SK-N-SH (cell line): ENCODE measurements at regions not wholly inside any gene's neighbourhood (a gene's known extent, or its start where the extent isn't known, plus 50 kb on each side); places are given as distances from the start of the nearest gene placed in this dataset.

Experiments used
- CTCF ChIA-PET: fragments of 300-600, 350-600 bp; formaldehyde crosslinking; extraction: SDS; loops from one replicate; lab custom pipeline; 2021; lab: Yijun Ruan, JAX
- POLR2A ChIA-PET: fragments of 350-600 bp; sonication (Branson Sonifier 250); formaldehyde crosslinking; extraction: SDS; loops from one replicate; lab custom pipeline; 2020; ENCODE audit warnings: antibody characterized with exemption, inconsistent platforms; lab: Yijun Ruan, JAX
- DNase-seq: peaks from one replicate; pipeline ENCODE4 v3.0.0; 2012
- H2AFZ ChIP-seq: fragments of 200-600 bp; sonication (generic); 2 replicates; pipeline ENCODE4 v1.8.1; 2016; ENCODE audit warnings: antibody characterized with exemption, mild to moderate bottlenecking, low read depth
- H3F3A ChIP-seq: fragments of 200-600 bp; sonication (generic); replicated peaks from 2 replicates; pipeline ENCODE3; 2016; ENCODE audit warnings: antibody characterized with exemption, mild to moderate bottlenecking; ENCODE audit not compliant: insufficient read depth
- H3K27ac ChIP-seq, 2 experiments: fragments of 200-500 bp in 1 of 2; fragments of 200-600 bp in 1 of 2; sonication (Bioruptor generic) in 1 of 2; sonication (generic), shearing (Covaris generic) in 1 of 2; 2 replicates each; pipeline versions ENCODE4 v1.5.1 to v1.6.1; 2014 to 2016; ENCODE audit warnings: low read depth in 2 of 2, inconsistent platforms in 1 of 2, low read length in 1 of 2, mild to moderate bottlenecking in 1 of 2, mixed read lengths in 1 of 2
- H3K27me3 ChIP-seq: fragments of 200-600 bp; sonication (generic), shearing (Covaris generic); 2 replicates; pipeline ENCODE4 v1.6.1; 2016; ENCODE audit warnings: mixed run types; ENCODE audit not compliant: insufficient read depth
- H3K36me3 ChIP-seq, 2 experiments: fragments of 200-500 bp in 1 of 2; fragments of 200-600 bp in 1 of 2; sonication (Bioruptor generic) in 1 of 2; sonication (generic) in 1 of 2; replicated peaks in 1 of 2; 2 replicates each; pipeline versions ENCODE3 to v1.5.1; 2014 to 2016; ENCODE audit warnings: low read length in 1 of 2, mild to moderate bottlenecking in 1 of 2; ENCODE audit not compliant: insufficient read depth in 2 of 2, control insufficient read depth in 1 of 2
- H3K4me1 ChIP-seq, 2 experiments: fragments of 200-500 bp in 1 of 2; fragments of 200-600 bp in 1 of 2; sonication (Bioruptor generic) in 1 of 2; sonication (generic), shearing (Covaris generic) in 1 of 2; 2 replicates each; pipeline versions ENCODE4 v1.5.1 to v1.6.1; 2014 to 2016; ENCODE audit warnings: low read depth in 1 of 2, low read length in 1 of 2, mixed run types in 1 of 2; ENCODE audit not compliant: insufficient read depth in 2 of 2, control insufficient read depth in 1 of 2
- H3K4me2 ChIP-seq: fragments of 200-600 bp; sonication (generic), shearing (Covaris generic); 2 replicates; pipeline ENCODE4 v1.6.1; 2017; ENCODE audit warnings: mixed run types
- H3K4me3 ChIP-seq, 2 experiments: fragments of 200-500 bp in 1 of 2; fragments of 200-600 bp in 1 of 2; sonication (Bioruptor generic) in 1 of 2; sonication (generic), shearing (Covaris generic) in 1 of 2; 2 replicates each; pipeline versions ENCODE4 v1.5.1 to v1.8.1; 2014 to 2016; ENCODE audit warnings: low read depth in 2 of 2, inconsistent platforms in 1 of 2, low read length in 1 of 2, mild to moderate bottlenecking in 1 of 2, mixed read lengths in 1 of 2, moderate library complexity in 1 of 2
- H3K79me2 ChIP-seq: fragments of 200-600 bp; sonication (generic); 2 replicates; pipeline ENCODE4 v1.8.1; 2017; ENCODE audit warnings: mild to moderate bottlenecking; ENCODE audit not compliant: insufficient read depth
- H3K9ac ChIP-seq: fragments of 200-600 bp; sonication (generic); 2 replicates; pipeline ENCODE4 v1.6.1; 2017; ENCODE audit warnings: mixed run types
- H3K9me2 ChIP-seq: fragments of 200-600 bp; sonication (generic); 2 replicates; pipeline ENCODE4 v1.6.1; 2017; ENCODE audit warnings: mixed run types
- H3K9me3 ChIP-seq: fragments of 200-600 bp; sonication (generic); 2 replicates; pipeline ENCODE4 v1.6.1; 2017; ENCODE audit warnings: mixed run types, mild to moderate bottlenecking, moderate library complexity
- H4K20me1 ChIP-seq: fragments of 200-600 bp; sonication (generic); 2 replicates; pipeline ENCODE4 v1.6.1; 2017; ENCODE audit warnings: mild to moderate bottlenecking, mixed run types; ENCODE audit not compliant: insufficient read depth
- CHD2 ChIP-seq: fragments of 150-350 bp; IDR thresholded peaks from 2 replicates; pipeline ENCODE4 v1.6.1; 2018; ENCODE audit warnings: low read length; ENCODE audit not compliant: partially characterized antibody
- ELF1 ChIP-seq: IDR thresholded peaks from 2 replicates; pipeline ENCODE4 v1.4.0; 2012
- EP300 ChIP-seq, 2 experiments: IDR thresholded peaks; 2 replicates each; pipeline versions ENCODE4 v1.4.0 to v1.6.1; 2012; ENCODE audit warnings: borderline replicate concordance in 1 of 2, low read depth in 1 of 2, low read length in 1 of 2
- EZH2phosphoT487 ChIP-seq: fragments of 200-600 bp; sonication (generic); IDR thresholded peaks from 2 replicates; pipeline ENCODE4 v1.6.1; 2017; ENCODE audit warnings: low read depth, mixed run types, mild to moderate bottlenecking, antibody characterized with exemption, moderate library complexity, borderline replicate concordance
- FOXM1 ChIP-seq: IDR thresholded peaks from 2 replicates; pipeline ENCODE4 v1.4.0; 2012; ENCODE audit warnings: low read depth, mild to moderate bottlenecking
- GABPA ChIP-seq: IDR thresholded peaks from 2 replicates; pipeline ENCODE4 v1.4.0; 2012; ENCODE audit warnings: low read depth, mild to moderate bottlenecking
- MEF2A ChIP-seq: IDR thresholded peaks from 2 replicates; pipeline ENCODE4 v1.4.0; 2012; ENCODE audit warnings: low read depth, borderline replicate concordance
- MXI1 ChIP-seq: IDR thresholded peaks from 2 replicates; pipeline ENCODE4 v1.6.1; 2012; ENCODE audit warnings: mild to moderate bottlenecking, low read depth, low read length, improper control_type of control experiment
- NFIC ChIP-seq: IDR thresholded peaks from 2 replicates; pipeline ENCODE4 v1.4.0; 2012; ENCODE audit warnings: borderline replicate concordance
- NRF1 ChIP-seq: IDR thresholded peaks from 2 replicates; pipeline ENCODE4 v1.6.1; 2012; ENCODE audit warnings: low read depth, mild to moderate bottlenecking, low read length
- RCOR1 ChIP-seq: fragments of 150-350 bp; IDR thresholded peaks from 2 replicates; pipeline ENCODE4 v1.6.1; 2017; ENCODE audit warnings: antibody characterized with exemption, low read length
- REST ChIP-seq: IDR thresholded peaks from 2 replicates; pipeline ENCODE4 v1.6.1; 2012; ENCODE audit warnings: mild to moderate bottlenecking, low read depth, low read length, moderate library complexity
- RFX5 ChIP-seq: IDR thresholded peaks from 2 replicates; pipeline ENCODE4 v1.6.1; 2012; ENCODE audit warnings: mild to moderate bottlenecking, improper control_type of control experiment, low read length
- RXRA ChIP-seq: IDR thresholded peaks from 2 replicates; pipeline ENCODE4 v1.4.0; 2012; ENCODE audit warnings: low read depth, mild to moderate bottlenecking, borderline replicate concordance
- SMC3 ChIP-seq: IDR thresholded peaks from 2 replicates; pipeline ENCODE4 v1.6.1; 2012; ENCODE audit warnings: low read depth, low read length, improper control_type of control experiment
- TCF12 ChIP-seq: IDR thresholded peaks from 2 replicates; pipeline ENCODE4 v1.4.0; 2012
- USF1 ChIP-seq: IDR thresholded peaks from 2 replicates; pipeline ENCODE4 v1.4.0; 2012; ENCODE audit warnings: low read depth, borderline replicate concordance
- ZBTB33 ChIP-seq: IDR thresholded peaks from 2 replicates; pipeline ENCODE4 v1.4.0; 2012; ENCODE audit warnings: low read depth, borderline replicate concordance
- WGBS: methylation state at CpG from one replicate; pipeline ENCODE4 v1.1.6; 2017; ENCODE audit warnings: low lambda C conversion rate; 5-methylcytosine and 5-hydroxymethylcytosine counted together

- CTCF ChIA-PET = interaction anchor here (0.7 to 3.2 kb wide), 4 partner anchors 9 to 1437 kb away, joined by 3 to 12 read pairs (median 4); no protein-coding TSS in a partner anchor
These were observed 147.5 kb upstream of the ID2 start for GRCh38 chr2:8534386-8534728.

More at GRCh38 chr2:8534386-8534728, 147.5 kb upstream of the ID2 start:
- H3K9ac ChIP-seq = no peak overlapping the region
- no peaks in the 10 kb centered on the region for H3K9me3 ChIP-seq
- H3K9me2 ChIP-seq = no peaks in the 10 kb centered on the region
- no peaks in the 10 kb centered on the region for H3K27me3 ChIP-seq
- no peak overlapping the region for H2AFZ ChIP-seq
- H3K4me3 ChIP-seq = no peak overlapping the region
- POLR2A ChIA-PET = interaction anchor here (2.6 kb wide), 1 partner anchor 148 kb away, joined by 11 read pairs; the partner anchor contains the start of gene ID2
- TF ChIP-seq CHD2 = no peak
- TF ChIP-seq MEF2A = no peak
- TF ChIP-seq EP300 (IDR thresholded peaks at IDR 0.05; ENCODE audit: borderline replicate concordance in 1 of 2, low read depth in 1 of 2, low read length in 1 of 2) = no peak
- TF ChIP-seq RCOR1 = no peak
- TF ChIP-seq TCF12 = no peak
- TF ChIP-seq NRF1 = no peak
- TF ChIP-seq ELF1 = no peak
- no peak for TF ChIP-seq NFIC
- no peak for TF ChIP-seq SMC3
- TF ChIP-seq USF1 = no peak
- no peak for TF ChIP-seq ZBTB33
- no peak for TF ChIP-seq EZH2phosphoT487
- TF ChIP-seq GABPA = no peak
- TF ChIP-seq REST = no peak
- TF ChIP-seq RXRA = no peak
- no peak for TF ChIP-seq MXI1
- no peak for TF ChIP-seq FOXM1
- no peak for TF ChIP-seq RFX5
- H3K36me3 ChIP-seq = no peaks in the 10 kb centered on the region
- H3K4me1 ChIP-seq = peaks cover 4 to 53% of the 10 kb centered on the region in 2 experiments; a peak in 3 of 4 replicates
- no peak overlapping the region for H3K4me2 ChIP-seq
- no peaks in the 10 kb centered on the region for H4K20me1 ChIP-seq
- no peaks in the 10 kb centered on the region for H3F3A ChIP-seq
- H3K27ac ChIP-seq = peak overlapping the region in 1 of 2 experiments; percentile 86; a peak in 1 of 4 replicates
- DNase-seq = no peak
- 85% methylated on average over 12 of the region's 12 CpGs for WGBS
- no peaks in the 10 kb centered on the region for H3K79me2 ChIP-seq
